GM21723 (cell line): ENCODE measurements at regions not wholly inside any gene's neighbourhood (a gene's known extent, or its start where the extent isn't known, plus 50 kb on each side); places are given as distances from the start of the nearest gene placed in this dataset.
"Not testable (repeated sequence)": the region's sequence is repeated elsewhere in the genome, so short reads cannot be mapped to it uniquely, and the experiment has no call there.

Experiments
- ATAC-seq: cut with Tn5 transposase; IDR thresholded peaks from one replicate; pipeline ENCODE4 v1.9.1; 2021; ENCODE audit warnings: mild to moderate bottlenecking, moderate library complexity; ENCODE audit not compliant: unreplicated experiment

- no peak for ATAC-seq
Measured at GRCh38 chr1:55535724-55536544, 320.8 kb upstream of the USP24 start.

DNA sequence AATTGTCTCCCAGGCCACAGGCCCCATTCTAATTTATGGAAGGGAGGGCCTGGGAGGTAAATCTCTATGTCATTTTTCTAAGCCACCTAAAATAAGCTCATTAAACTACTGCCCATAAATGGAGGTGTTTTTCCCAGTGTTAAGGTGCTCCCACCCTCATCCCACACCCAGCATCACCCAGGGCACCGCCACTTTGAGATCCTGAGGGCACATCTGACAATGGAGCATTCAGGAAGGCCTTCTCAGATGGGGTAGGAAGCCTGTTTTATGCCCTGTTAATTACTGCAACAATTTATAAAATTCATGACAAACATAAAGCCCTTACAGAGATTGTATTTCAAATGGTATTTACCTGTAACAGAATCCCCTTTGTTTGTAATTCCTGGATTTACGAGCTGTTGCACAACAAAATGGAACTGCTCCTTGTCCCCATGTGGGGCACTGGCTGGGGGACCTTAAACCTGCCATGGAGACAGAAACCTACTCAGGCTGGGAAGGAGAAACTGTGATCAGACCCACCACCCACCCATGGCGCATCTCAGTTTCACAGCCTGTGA lies 319.5 kb upstream of the USP24 start:
- ATAC-seq = no peak

DNA sequence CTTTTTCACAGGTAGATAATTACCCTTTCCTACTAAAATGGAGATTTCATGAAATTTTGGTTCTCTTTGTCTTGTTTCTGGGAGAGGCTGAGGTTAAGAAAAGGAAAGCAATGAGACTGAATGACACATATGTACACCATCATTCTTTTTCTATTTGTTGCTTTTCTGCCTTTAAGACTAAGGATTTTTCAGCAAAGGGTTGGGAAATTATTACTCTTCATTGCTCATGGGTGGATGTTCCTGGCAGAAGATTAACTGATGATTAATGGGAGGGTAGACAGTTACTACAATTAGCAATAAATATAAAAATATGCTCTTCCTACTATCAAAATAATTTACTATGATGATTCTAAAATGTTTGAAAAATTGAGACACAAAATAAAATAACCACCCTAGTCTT lies 316.5 kb upstream of the USP24 start:
- no peak for ATAC-seq

GRCh38 chr1:55530749-55531478 lies 315.8 kb upstream of the USP24 start:
- no peak for ATAC-seq

DNA sequence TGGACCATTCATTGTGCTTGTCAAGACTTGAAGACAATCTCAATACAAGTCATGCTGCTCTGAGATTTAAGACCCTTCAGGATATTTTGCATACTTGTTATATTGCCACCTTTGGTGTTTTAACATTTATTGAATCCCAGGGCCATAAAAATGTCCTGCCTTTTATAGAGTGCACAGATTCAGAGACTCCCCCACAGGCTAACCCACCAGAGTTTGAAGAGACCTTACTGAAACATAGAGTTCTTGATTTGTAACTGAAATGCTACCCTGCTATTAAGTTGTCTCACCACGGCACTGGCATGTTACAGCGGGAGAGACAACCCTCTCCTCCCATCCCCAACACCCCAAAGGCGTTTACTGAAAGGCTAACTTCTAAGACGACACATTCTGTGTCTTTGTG lies 313.9 kb upstream of the USP24 start:
- no peak for ATAC-seq

DNA sequence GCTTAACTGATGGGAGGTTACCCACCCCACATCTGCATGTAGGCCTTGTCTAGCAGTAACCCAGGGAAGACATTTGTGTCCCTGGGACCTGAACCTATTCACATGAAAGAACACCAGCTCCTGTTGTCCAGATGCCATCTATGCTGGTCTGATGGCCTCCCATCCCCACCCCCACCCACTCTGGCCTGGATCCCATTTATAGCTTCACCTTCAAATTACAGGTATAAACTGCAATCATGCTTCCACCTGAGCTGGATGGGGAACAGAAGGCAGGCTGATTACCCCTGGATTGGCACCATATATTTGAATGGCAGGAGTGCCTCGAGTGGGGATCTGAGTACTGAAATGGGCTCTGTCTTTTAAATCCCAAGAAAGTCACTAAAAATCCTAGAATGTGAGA lies 312.7 kb upstream of the USP24 start:
- no peak for ATAC-seq

DNA sequence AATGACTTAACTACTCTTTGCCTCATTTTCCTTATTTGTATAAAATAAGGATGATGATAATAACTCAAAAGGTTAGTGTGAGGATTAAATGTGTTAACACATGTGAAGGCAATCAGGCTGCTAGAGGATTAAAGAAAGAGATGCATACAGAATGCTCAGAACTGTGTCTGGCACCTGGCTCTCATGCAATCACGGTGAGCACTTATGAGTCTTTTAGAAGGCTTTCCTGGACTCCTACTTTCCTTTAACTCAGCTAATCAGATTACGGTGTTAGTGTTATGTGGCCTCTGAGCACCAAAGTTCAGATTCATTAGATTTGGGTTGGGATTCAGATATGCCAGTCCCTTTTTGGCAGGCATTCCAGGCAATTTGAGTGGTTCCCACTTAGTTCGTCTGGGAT lies 311.6 kb upstream of the USP24 start:
- no peak for ATAC-seq

- ATAC-seq = no peak
Measured at GRCh38 chr1:55524006-55524405, 308.8 kb upstream of the USP24 start.

GRCh38 chr1:55522982-55523381 lies 307.8 kb upstream of the USP24 start:
- no peak for ATAC-seq

DNA sequence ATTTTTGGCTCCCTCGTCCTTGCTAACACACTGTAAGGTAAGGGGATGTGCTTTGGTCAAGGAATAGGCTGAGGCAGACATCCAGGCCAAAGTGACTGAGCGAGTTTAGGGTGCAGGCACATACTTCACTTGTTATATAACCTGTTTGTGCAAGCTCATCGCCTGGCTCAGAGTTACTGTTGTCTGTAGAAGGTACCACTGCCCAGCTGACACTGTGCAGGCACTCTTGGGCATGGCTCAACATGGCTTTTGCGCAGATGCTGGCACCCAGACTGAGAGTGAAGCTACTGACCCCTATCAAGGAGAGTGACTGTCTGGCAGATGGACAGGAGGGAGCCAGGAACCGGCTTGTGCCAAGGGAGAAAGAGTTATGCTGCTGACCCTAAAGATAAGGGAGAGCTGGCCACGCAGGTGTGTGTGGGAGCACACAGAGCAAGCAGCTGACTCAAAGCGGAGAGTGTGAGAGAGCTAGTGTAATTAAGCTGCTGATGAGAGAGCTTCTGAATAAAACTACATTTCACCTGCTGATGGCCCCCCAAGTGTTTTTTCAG lies 307.3 kb upstream of the USP24 start:
- no peak for ATAC-seq

DNA sequence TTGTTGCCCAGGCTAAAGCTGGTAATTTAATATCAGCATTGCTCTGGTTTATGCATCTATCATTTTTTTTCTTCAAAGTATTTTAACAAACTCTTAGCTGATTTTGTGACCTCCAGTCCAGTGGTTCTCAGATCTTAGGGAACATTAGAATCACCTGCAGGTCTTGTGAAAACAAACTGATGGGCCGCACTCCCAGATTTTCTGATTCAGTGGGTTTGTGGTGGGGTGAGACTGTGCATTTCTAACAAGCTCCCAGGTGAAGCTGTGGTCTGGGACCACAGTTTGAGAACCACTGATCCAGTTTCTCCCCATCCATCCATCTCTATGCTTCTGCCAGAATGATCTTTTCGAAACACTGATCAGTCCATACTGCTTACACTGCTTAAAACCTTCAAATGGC lies 305.7 kb upstream of the USP24 start:
- ATAC-seq = no peak

DNA sequence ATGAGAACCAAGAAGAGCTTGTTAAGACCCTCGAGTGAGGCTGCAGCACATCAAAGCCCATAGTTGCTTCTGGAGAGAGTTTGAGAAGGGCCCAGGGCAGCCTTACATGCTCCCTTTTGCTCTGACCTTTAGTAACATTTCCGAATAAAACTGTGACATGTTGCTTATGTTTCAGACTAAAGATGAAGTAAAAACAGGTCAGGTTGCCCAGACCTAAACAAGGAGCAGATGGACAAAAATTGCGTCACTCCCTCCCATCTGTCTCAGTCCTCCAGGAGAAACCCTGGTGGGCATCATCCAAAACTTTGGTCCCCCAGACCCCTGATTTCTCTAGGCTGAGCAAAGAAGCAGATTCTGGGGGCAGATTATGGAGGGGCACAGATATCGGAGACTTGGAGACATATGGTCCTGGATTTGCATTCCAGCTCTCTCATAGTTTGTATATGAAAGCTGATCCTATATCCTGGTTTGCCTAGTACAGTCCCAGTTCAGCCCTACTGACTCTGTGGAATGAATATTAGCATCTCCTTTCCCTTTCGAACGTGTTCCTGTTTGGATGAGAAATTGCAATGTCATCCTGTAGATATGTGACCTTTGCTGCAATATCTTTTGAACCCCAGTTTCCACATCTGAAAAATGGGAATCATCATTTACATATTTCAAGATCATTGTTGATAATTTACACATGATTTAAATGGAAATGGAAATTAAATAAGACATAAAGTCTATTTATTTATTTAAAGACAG lies 304.9 kb upstream of the USP24 start:
- no peak for ATAC-seq

GRCh38 chr1:55519276-55519675 lies 304.1 kb upstream of the USP24 start:
- no peak for ATAC-seq

DNA sequence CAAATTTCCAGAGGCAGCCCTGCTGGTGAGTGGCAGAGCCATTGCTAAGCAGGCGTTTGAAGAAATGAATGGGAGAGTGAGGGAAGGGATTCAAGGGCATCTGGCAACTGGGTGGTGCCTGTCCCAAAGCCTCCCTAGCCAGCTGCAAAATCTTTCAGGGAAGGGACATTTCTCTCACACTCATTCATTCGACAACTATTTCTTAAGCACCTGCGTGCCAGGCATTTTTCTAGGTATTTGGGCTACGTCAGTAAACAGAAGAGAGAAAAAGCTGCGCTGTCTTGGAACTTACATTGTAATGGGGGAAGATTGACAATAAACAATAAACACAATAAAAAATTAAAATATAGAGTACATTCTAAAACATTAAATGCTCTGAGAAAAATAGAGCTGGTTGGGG lies 301.9 kb upstream of the USP24 start:
- no peak for ATAC-seq

- not testable (repeated sequence) for ATAC-seq
Measured at GRCh38 chr1:55514571-55514970, 299.4 kb upstream of the USP24 start.

- no peak for ATAC-seq
Measured at GRCh38 chr1:55512466-55512865, 297.3 kb upstream of the USP24 start.

GRCh38 chr1:55507578-55507931 lies 292.4 kb upstream of the USP24 start:
- ATAC-seq = no peak

GRCh38 chr1:55506740-55507577 lies 291.8 kb upstream of the USP24 start:
- no peak for ATAC-seq

DNA sequence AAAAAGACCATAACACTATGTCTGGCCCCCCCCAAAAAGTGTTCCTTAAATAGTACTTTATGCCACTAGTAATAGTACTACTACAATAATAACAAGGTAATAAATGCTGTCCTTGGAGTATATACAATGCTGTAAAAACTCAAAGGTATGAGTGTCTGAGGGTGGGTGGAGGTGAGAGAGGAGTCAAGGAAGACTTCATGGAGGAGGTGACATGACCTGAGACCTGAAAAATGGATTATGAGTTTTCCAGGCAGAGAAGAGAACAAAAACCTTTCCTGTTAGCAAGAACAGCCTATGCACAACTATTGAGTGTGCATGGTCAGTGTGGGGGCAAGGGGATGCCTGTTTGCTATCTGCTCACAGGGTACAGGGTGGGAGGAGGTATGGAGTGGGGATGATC lies 290.2 kb upstream of the USP24 start:
- no peak for ATAC-seq

DNA sequence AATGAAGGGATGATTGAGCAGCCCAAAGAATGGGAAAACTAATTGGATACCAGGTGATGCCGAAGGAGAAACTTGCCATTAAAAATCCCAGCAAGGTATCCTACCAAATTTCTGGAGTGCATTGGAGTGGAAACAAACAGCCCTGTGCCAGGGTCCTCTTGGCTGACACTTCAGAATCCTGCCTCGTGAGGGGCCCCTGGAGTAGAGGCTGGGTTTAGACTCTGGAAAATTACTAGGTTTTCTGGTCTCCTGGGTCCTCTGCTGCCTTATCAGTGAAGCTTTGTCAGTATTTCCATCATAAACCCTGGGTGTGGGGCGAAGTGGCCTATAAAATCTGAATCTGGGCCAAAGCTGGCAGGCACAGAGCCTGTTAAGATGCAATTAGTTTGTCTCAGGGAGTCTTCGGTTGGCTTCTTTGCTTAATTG lies 289.2 kb upstream of the USP24 start:
- no peak for ATAC-seq
